ENCODE measurements at regions not wholly inside any gene's neighbourhood (a gene's known extent, or its start where the extent isn't known, plus 50 kb on each side); places are given as distances from the start of the nearest gene placed in this dataset.

- H3K27ac Mint-ChIP-seq = no peak overlapping the region
- no peaks in the 10 kb centered on the region for H3K27me3 Mint-ChIP-seq
- no peak overlapping the region for H3K4me3 Mint-ChIP-seq
- H3K9me3 Mint-ChIP-seq = no peaks in the 10 kb centered on the region
- H3K36me3 Mint-ChIP-seq (ENCODE audit: low read depth) = no peaks in the 10 kb centered on the region
- DNase-seq = no peak
- intact Hi-C loops (cut with micrococcal nuclease) = no loop called here
- no peaks in the 10 kb centered on the region for H3K4me1 Mint-ChIP-seq
These were observed 316.1 kb upstream of the CDH4 start for GRCh38 chr20:60935971-60936370.

GRCh38 chr20:60937585-60937984 is 314.5 kb upstream of the CDH4 start:
- Mint-ChIP-seq H3K36me3 (ENCODE audit: low read depth) (no peaks in the 10 kb centered on the region), H3K4me1 (no peaks in the 10 kb centered on the region), H3K27me3 (no peaks in the 10 kb centered on the region), H3K9me3 (no peaks in the 10 kb centered on the region), H3K4me3 (no peak overlapping the region), H3K27ac (no peak overlapping the region)
- no peak for DNase-seq
- intact Hi-C loops (cut with micrococcal nuclease) = no loop called here

GRCh38 chr20:60941379-60941778 is 310.7 kb upstream of the CDH4 start:
- no peak overlapping the region for H3K27ac Mint-ChIP-seq
- no peak overlapping the region for H3K4me3 Mint-ChIP-seq

GRCh38 chr20:60947819-60948218 is 304.2 kb upstream of the CDH4 start:
- intact Hi-C loops (cut with micrococcal nuclease) = no loop called here
- DNase-seq = no peak
- Mint-ChIP-seq H3K27ac (no peak overlapping the region), H3K9me3 (no peaks in the 10 kb centered on the region), H3K27me3 (no peaks in the 10 kb centered on the region), H3K4me1 (no peaks in the 10 kb centered on the region), H3K36me3 (ENCODE audit: low read depth) (no peaks in the 10 kb centered on the region), H3K4me3 (no peak overlapping the region)

More at GRCh38 chr20:60941379-60941778, 310.7 kb upstream of the CDH4 start:
- no peak for DNase-seq
- Mint-ChIP-seq H3K27me3 (no peaks in the 10 kb centered on the region), H3K4me1 (no peaks in the 10 kb centered on the region), H3K9me3 (no peaks in the 10 kb centered on the region), H3K36me3 (ENCODE audit: low read depth) (no peaks in the 10 kb centered on the region)
- intact Hi-C loops (cut with micrococcal nuclease) = no loop called here

GRCh38 chr20:60948224-60948623 is 303.8 kb upstream of the CDH4 start:
- Mint-ChIP-seq H3K4me1 (no peaks in the 10 kb centered on the region), H3K4me3 (no peak overlapping the region), H3K27ac (no peak overlapping the region), H3K9me3 (no peaks in the 10 kb centered on the region), H3K27me3 (no peaks in the 10 kb centered on the region), H3K36me3 (ENCODE audit: low read depth) (no peaks in the 10 kb centered on the region)
- DNase-seq = no peak
- intact Hi-C loops (cut with micrococcal nuclease) = no loop called here

GRCh38 chr20:60950561-60950960 is 301.5 kb upstream of the CDH4 start:
- no peaks in the 10 kb centered on the region for H3K36me3 Mint-ChIP-seq (ENCODE audit: low read depth)
- H3K4me3 Mint-ChIP-seq = no peak overlapping the region
- no peaks in the 10 kb centered on the region for H3K4me1 Mint-ChIP-seq
- intact Hi-C loops (cut with micrococcal nuclease) = no loop called here
- no peak for DNase-seq
- H3K27ac Mint-ChIP-seq = no peak overlapping the region
- no peaks in the 10 kb centered on the region for H3K9me3 Mint-ChIP-seq
- H3K27me3 Mint-ChIP-seq = no peaks in the 10 kb centered on the region

- H3K4me1 Mint-ChIP-seq = no peaks in the 10 kb centered on the region
- H3K27me3 Mint-ChIP-seq = no peaks in the 10 kb centered on the region
- no peak for DNase-seq
- intact Hi-C loops (cut with micrococcal nuclease) = no loop called here
- H3K9me3 Mint-ChIP-seq = no peaks in the 10 kb centered on the region
- no peak overlapping the region for H3K4me3 Mint-ChIP-seq
- no peak overlapping the region for H3K27ac Mint-ChIP-seq
- no peaks in the 10 kb centered on the region for H3K36me3 Mint-ChIP-seq (ENCODE audit: low read depth)
These were observed 301.1 kb upstream of the CDH4 start for GRCh38 chr20:60950974-60951373.

- no peaks in the 10 kb centered on the region for H3K27me3 Mint-ChIP-seq
- H3K9me3 Mint-ChIP-seq = no peaks in the 10 kb centered on the region
- no peak overlapping the region for H3K27ac Mint-ChIP-seq
- H3K4me3 Mint-ChIP-seq = no peak overlapping the region
- no peaks in the 10 kb centered on the region for H3K4me1 Mint-ChIP-seq
- intact Hi-C loops (cut with micrococcal nuclease) = no loop called here
- no peaks in the 10 kb centered on the region for H3K36me3 Mint-ChIP-seq (ENCODE audit: low read depth)
- no peak for DNase-seq
These were observed 299.2 kb upstream of the CDH4 start for GRCh38 chr20:60952861-60953260.

GRCh38 chr20:60953321-60953720 is 298.7 kb upstream of the CDH4 start:
- no peak overlapping the region for H3K27ac Mint-ChIP-seq
- no peak for DNase-seq
- intact Hi-C loops (cut with micrococcal nuclease) = no loop called here
- no peaks in the 10 kb centered on the region for H3K4me1 Mint-ChIP-seq
- H3K27me3 Mint-ChIP-seq = no peaks in the 10 kb centered on the region
- H3K4me3 Mint-ChIP-seq = no peak overlapping the region
- H3K36me3 Mint-ChIP-seq (ENCODE audit: low read depth) = no peaks in the 10 kb centered on the region
- no peaks in the 10 kb centered on the region for H3K9me3 Mint-ChIP-seq

- H3K9me3 Mint-ChIP-seq = no peaks in the 10 kb centered on the region
- DNase-seq = no peak
- H3K4me3 Mint-ChIP-seq = no peak overlapping the region
- H3K27ac Mint-ChIP-seq = no peak overlapping the region
- intact Hi-C loops (cut with micrococcal nuclease) = no loop called here
- H3K36me3 Mint-ChIP-seq (ENCODE audit: low read depth) = no peaks in the 10 kb centered on the region
- H3K4me1 Mint-ChIP-seq = no peaks in the 10 kb centered on the region
- no peaks in the 10 kb centered on the region for H3K27me3 Mint-ChIP-seq
These were observed 296.4 kb upstream of the CDH4 start for GRCh38 chr20:60955706-60956105.

- Mint-ChIP-seq H3K36me3 (ENCODE audit: low read depth) (no peaks in the 10 kb centered on the region), H3K27ac (no peak overlapping the region), H3K4me1 (no peaks in the 10 kb centered on the region), H3K27me3 (no peaks in the 10 kb centered on the region), H3K9me3 (no peaks in the 10 kb centered on the region), H3K4me3 (no peak overlapping the region)
- no peak for DNase-seq
- intact Hi-C loops (cut with micrococcal nuclease) = no loop called here
These were observed 295.9 kb upstream of the CDH4 start for GRCh38 chr20:60956194-60956593.

GRCh38 chr20:60957621-60958020 is 294.4 kb upstream of the CDH4 start:
- no peak overlapping the region for H3K4me3 Mint-ChIP-seq
- H3K36me3 Mint-ChIP-seq (ENCODE audit: low read depth) = no peaks in the 10 kb centered on the region
- H3K9me3 Mint-ChIP-seq = no peaks in the 10 kb centered on the region
- no peak overlapping the region for H3K27ac Mint-ChIP-seq
- H3K27me3 Mint-ChIP-seq = no peaks in the 10 kb centered on the region
- no peak for DNase-seq
- no peaks in the 10 kb centered on the region for H3K4me1 Mint-ChIP-seq
- intact Hi-C loops (cut with micrococcal nuclease) = no loop called here

- Mint-ChIP-seq H3K36me3 (ENCODE audit: low read depth) (no peaks in the 10 kb centered on the region), H3K4me1 (no peaks in the 10 kb centered on the region)
These were observed 292.1 kb upstream of the CDH4 start for GRCh38 chr20:60959971-60960370.

GRCh38 chr20:60960500-60960899 is 291.6 kb upstream of the CDH4 start:
- intact Hi-C loops (cut with micrococcal nuclease) = no loop called here
- H3K27ac Mint-ChIP-seq = no peak overlapping the region
- no peaks in the 10 kb centered on the region for H3K27me3 Mint-ChIP-seq
- H3K36me3 Mint-ChIP-seq (ENCODE audit: low read depth) = no peaks in the 10 kb centered on the region
- no peak for DNase-seq
- no peak overlapping the region for H3K4me3 Mint-ChIP-seq
- no peaks in the 10 kb centered on the region for H3K4me1 Mint-ChIP-seq
- H3K9me3 Mint-ChIP-seq = no peaks in the 10 kb centered on the region

More at GRCh38 chr20:60959971-60960370, 292.1 kb upstream of the CDH4 start:
- DNase-seq = no peak
- Mint-ChIP-seq H3K4me3 (no peak overlapping the region), H3K27me3 (no peaks in the 10 kb centered on the region), H3K27ac (no peak overlapping the region), H3K9me3 (no peaks in the 10 kb centered on the region)
- intact Hi-C loops (cut with micrococcal nuclease) = no loop called here

- H3K9me3 Mint-ChIP-seq = no peaks in the 10 kb centered on the region
- no peak for DNase-seq
- H3K36me3 Mint-ChIP-seq (ENCODE audit: low read depth) = no peaks in the 10 kb centered on the region
- no peak overlapping the region for H3K4me3 Mint-ChIP-seq
- H3K27ac Mint-ChIP-seq = no peak overlapping the region
- H3K27me3 Mint-ChIP-seq = no peaks in the 10 kb centered on the region
- intact Hi-C loops (cut with micrococcal nuclease) = no loop called here
- H3K4me1 Mint-ChIP-seq = no peaks in the 10 kb centered on the region
These were observed 290.5 kb upstream of the CDH4 start for GRCh38 chr20:60961551-60961950.
